Nephron (organoid): ENCODE measurements at regions not wholly inside any gene's neighbourhood (a gene's known extent, or its start where the extent isn't known, plus 50 kb on each side); places are given as distances from the start of the nearest gene placed in this dataset.

Experiments
- H3K27ac Mint-ChIP-seq, 3 experiments: 2 replicates each; pipeline ENCODE4 v1.8.0; 2020; ENCODE audit warnings: mixed read lengths in 3 of 3, mild to moderate bottlenecking in 2 of 3, moderate library complexity in 1 of 3
- H3K27me3 Mint-ChIP-seq: 2 replicates; pipeline ENCODE4 v1.8.0; 2021; ENCODE audit warnings: low read depth, mild to moderate bottlenecking, moderate library complexity, mixed read lengths
- H3K36me3 Mint-ChIP-seq: 2 replicates; pipeline ENCODE4 v1.8.0; 2020; ENCODE audit warnings: low read depth, mixed read lengths
- H3K4me1 Mint-ChIP-seq: 2 replicates; pipeline ENCODE4 v1.8.0; 2020; ENCODE audit warnings: mixed read lengths
- H3K4me3 Mint-ChIP-seq, 3 experiments: 2 replicates each; pipeline ENCODE4 v1.8.0; 2020; ENCODE audit warnings: mild to moderate bottlenecking in 3 of 3, mixed read lengths in 3 of 3, moderate library complexity in 2 of 3
- H3K9me3 Mint-ChIP-seq: 2 replicates; pipeline ENCODE4 v1.8.0; 2020; ENCODE audit warnings: mixed read lengths
- TF ChIP-seq, protein P1 (sequence below), 3 experiments: fragments of 200-600 bp; sonication (generic); IDR thresholded peaks; one replicate each; pipeline ENCODE4 v1.5.0; 2021; ENCODE audit warnings: antibody characterized with exemption in 3 of 3; ENCODE audit not compliant: unreplicated experiment in 3 of 3

DNA sequence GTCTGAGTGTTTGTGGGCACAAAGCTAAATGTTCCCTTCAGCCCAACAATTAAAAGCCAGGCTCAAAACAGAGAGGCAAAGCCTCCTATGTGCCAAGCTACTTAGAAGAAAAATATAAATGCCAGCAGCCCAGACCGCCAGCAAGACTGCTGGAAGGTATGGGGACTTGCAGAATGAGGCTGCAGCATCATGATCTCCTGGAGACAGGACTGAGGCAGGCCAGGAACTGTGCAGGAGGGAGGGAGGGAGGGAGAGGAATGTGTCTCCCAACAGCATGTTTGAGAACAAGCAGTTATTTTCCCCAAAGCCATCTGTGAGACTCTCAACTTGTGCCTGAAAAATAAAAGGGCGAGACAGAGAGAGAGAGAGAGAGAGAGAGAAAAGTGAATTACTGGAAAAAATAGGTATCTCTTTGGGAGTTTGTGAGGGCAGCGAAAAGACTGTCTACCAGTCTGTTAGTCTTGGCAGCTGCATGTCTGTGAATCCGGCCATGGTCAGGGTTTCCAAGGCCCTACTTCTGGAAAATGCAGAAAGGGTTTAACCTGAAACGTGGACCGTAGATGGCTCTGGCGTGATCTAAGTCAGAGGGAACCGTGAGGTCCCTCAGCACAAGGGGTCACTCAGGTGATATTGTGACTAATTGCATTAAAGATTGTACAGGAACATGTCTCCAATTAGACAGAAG is 139.7 kb upstream of the COL8A1 start:
- TF ChIP-seq, protein P1, sequence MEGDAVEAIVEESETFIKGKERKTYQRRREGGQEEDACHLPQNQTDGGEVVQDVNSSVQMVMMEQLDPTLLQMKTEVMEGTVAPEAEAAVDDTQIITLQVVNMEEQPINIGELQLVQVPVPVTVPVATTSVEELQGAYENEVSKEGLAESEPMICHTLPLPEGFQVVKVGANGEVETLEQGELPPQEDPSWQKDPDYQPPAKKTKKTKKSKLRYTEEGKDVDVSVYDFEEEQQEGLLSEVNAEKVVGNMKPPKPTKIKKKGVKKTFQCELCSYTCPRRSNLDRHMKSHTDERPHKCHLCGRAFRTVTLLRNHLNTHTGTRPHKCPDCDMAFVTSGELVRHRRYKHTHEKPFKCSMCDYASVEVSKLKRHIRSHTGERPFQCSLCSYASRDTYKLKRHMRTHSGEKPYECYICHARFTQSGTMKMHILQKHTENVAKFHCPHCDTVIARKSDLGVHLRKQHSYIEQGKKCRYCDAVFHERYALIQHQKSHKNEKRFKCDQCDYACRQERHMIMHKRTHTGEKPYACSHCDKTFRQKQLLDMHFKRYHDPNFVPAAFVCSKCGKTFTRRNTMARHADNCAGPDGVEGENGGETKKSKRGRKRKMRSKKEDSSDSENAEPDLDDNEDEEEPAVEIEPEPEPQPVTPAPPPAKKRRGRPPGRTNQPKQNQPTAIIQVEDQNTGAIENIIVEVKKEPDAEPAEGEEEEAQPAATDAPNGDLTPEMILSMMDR (IDR thresholded peaks at IDR 0.05; ENCODE audit: unreplicated experiment in 3 of 3) = no peak
- Mint-ChIP-seq H3K27ac (no peak overlapping the region), H3K9me3 (peaks cover 4% of the 10 kb centered on the region), H3K27me3 (no peaks in the 10 kb centered on the region), H3K36me3 (no peaks in the 10 kb centered on the region), H3K4me1 (peaks cover 10% of the 10 kb centered on the region), H3K4me3 (no peak overlapping the region)

DNA sequence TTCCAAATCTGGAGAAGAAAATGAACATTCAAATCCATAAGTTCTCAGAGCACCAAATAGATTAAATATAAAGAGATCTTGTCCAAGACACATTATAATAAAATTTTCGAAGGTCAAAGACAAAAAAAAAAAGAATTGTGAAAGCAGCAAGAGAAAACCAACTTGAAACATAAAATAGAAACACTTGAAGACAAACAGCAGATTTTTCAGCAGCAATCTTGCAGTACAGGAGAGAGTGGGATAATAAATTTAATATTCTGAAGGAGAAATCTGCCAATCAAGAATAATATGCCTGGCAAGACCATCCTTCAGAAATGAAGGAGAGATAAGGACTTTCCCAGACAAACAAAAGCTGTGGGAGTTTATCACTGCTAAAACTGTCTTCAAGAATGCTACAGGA is 150.5 kb upstream of the COL8A1 start:
- Mint-ChIP-seq H3K27me3 (peaks cover 4% of the 10 kb centered on the region), H3K4me1 (no peaks in the 10 kb centered on the region), H3K4me3 (no peak overlapping the region), H3K27ac (no peak overlapping the region), H3K36me3 (peaks cover 8% of the 10 kb centered on the region), H3K9me3 (peaks cover 41% of the 10 kb centered on the region)
- TF ChIP-seq, protein P1 (IDR thresholded peaks at IDR 0.05; ENCODE audit: unreplicated experiment in 3 of 3) = no peak

DNA sequence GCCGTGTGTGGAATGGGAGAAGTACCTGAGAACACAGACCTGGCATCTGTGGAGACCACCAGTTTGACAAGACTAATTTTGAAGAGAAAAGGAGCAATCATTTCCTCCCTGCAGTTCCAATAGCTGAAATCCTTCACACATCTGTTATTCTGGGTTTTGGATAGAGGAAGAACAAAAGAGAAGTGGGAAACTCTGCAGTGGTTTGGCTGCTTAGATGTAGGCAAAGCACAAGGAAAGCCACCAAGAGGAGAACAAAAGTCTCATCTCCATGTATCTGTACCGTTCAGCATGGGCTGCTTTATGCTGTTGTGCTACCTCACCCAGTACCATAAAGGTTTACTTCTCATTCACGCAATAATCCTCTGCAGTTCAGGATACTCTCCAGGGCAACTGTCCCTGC is 153.1 kb upstream of the COL8A1 start:
- Mint-ChIP-seq H3K4me3 (no peak overlapping the region), H3K27me3 (peaks cover 4% of the 10 kb centered on the region), H3K4me1 (no peaks in the 10 kb centered on the region)

DNA sequence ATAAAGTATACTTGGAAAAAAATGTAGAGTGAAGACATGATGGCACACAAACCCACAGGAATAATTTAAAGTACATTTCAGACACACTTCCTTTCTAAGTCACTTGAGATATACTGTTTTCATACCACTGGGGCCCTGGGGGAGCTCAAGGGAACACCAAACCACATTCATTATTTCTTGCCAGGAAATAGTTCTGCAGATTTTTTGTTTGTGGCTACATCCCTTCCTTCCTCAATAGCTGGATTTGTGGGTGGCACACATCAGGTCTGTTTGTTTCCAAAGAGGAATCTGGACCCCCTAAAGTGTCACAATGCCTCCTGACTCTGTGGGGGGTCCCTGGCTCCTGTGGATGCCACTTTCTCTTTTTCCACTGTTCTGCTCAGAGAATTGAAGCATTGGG is 153.5 kb upstream of the COL8A1 start:
- H3K36me3 Mint-ChIP-seq = peaks cover 8% of the 10 kb centered on the region
- no peak overlapping the region for H3K27ac Mint-ChIP-seq
- peaks cover 29% of the 10 kb centered on the region for H3K9me3 Mint-ChIP-seq
- TF ChIP-seq, protein P1 (IDR thresholded peaks at IDR 0.05; ENCODE audit: unreplicated experiment in 3 of 3) = no peak
- peaks cover 4% of the 10 kb centered on the region for H3K27me3 Mint-ChIP-seq
- no peak overlapping the region for H3K4me3 Mint-ChIP-seq
- H3K4me1 Mint-ChIP-seq = no peaks in the 10 kb centered on the region

More for the DNA sequence above, 153.1 kb upstream of the COL8A1 start:
- peaks cover 33% of the 10 kb centered on the region for H3K9me3 Mint-ChIP-seq
- H3K27ac Mint-ChIP-seq = no peak overlapping the region
- TF ChIP-seq, protein P1 (IDR thresholded peaks at IDR 0.05; ENCODE audit: unreplicated experiment in 3 of 3) = no peak
- peaks cover 8% of the 10 kb centered on the region for H3K36me3 Mint-ChIP-seq

DNA sequence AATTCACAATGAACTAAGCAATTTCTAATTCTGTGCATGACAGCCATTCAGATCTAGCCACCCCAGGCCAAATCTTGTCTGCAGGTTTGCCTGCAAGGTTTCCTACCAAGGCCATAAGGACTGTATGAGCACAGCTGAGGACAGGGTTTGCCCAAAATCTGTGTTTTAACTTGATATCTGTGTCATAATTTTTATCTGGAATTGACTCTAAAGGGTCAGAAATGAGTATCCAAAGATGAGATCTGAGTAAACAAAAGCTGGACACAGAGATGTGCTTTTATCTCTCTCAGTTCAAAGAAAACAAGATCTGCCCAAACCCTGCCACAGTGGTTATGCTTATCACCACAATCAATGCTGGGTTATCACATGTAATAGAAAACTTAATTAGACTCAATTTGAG is 154.6 kb upstream of the COL8A1 start:
- Mint-ChIP-seq H3K4me3 (no peak overlapping the region), H3K9me3 (peaks cover 19% of the 10 kb centered on the region), H3K4me1 (no peaks in the 10 kb centered on the region), H3K27ac (no peak overlapping the region), H3K27me3 (peaks cover 4% of the 10 kb centered on the region), H3K36me3 (peaks cover 8% of the 10 kb centered on the region)
- TF ChIP-seq, protein P1 (IDR thresholded peaks at IDR 0.05; ENCODE audit: unreplicated experiment in 3 of 3) = no peak

DNA sequence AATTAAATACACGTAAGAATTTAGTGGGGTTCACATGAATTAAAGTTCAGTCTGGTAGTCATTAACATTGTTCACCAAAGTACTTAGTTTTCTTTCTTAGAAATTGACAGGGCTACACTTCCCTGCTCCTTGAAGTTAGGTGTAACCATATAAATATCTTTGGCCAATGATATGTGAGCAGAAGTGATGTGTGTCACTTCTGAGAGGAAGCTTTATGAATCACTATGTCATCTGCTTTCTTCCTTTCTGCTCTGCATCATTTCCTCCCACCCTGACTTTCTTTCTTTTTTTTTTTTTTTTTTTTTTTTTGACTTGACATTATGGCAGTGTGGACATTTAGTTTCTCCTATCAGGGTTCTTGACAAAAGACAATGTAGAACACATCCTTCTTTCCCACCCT is 156.2 kb upstream of the COL8A1 start:
- H3K4me1 Mint-ChIP-seq = no peaks in the 10 kb centered on the region
- no peak overlapping the region for H3K27ac Mint-ChIP-seq
- H3K4me3 Mint-ChIP-seq = no peak overlapping the region
- TF ChIP-seq, protein P1 (IDR thresholded peaks at IDR 0.05; ENCODE audit: unreplicated experiment in 3 of 3) = no peak
- H3K9me3 Mint-ChIP-seq = peaks cover 10% of the 10 kb centered on the region
- H3K27me3 Mint-ChIP-seq = peaks cover 4% of the 10 kb centered on the region
- H3K36me3 Mint-ChIP-seq = no peaks in the 10 kb centered on the region
